Caco-2 (cell line): ENCODE measurements at regions not wholly inside any gene's neighbourhood (a gene's known extent, or its start where the extent isn't known, plus 50 kb on each side); places are given as distances from the start of the nearest gene placed in this dataset.

Source experiments
- BruUV-seq: library from RNA; stranded (reverse); fragments of 400-500 nt; replicated peaks from 2 replicates; lab custom pipeline; 2021; lab: Mats Ljungman, UMichigan
- CTCF ChIA-PET: fragments of 300-600 bp; sonication (Branson Sonifier 250); formaldehyde crosslinking; loops from one replicate; lab custom pipeline; 2022; ENCODE audit warnings: antibody characterized with exemption; lab: Charles Lee
- POLR2A ChIA-PET: fragments of 300-600 bp; sonication (Branson Sonifier 250); formaldehyde crosslinking; loops from one replicate; lab custom pipeline; 2022; ENCODE audit warnings: antibody characterized with exemption; lab: Charles Lee
- DNase-seq, 2 experiments: peaks; one replicate each; pipeline versions ENCODE4 v3.0.0 to v3.0.0-alpha.2; 2020 to 2022
- H3K27me3 ChIP-seq: replicated peaks from 2 replicates; pipeline ENCODE4 v1.6.0; 2011; ENCODE audit warnings: low read length; ENCODE audit not compliant: control insufficient read depth, insufficient read depth
- H3K36me3 ChIP-seq: 2 replicates; pipeline ENCODE4 v1.5.1; 2011; ENCODE audit warnings: low read length; ENCODE audit not compliant: control insufficient read depth, insufficient read depth
- H3K4me1 ChIP-seq: fragments of 250-450 bp; sonication (Bioruptor Pico); 2 replicates; pipeline ENCODE4 v1.5.1; 2020; ENCODE audit warnings: mild to moderate bottlenecking
- H3K4me3 ChIP-seq: 2 replicates; pipeline ENCODE4 v1.5.1; 2011; ENCODE audit warnings: low read depth, mild to moderate bottlenecking, control low read depth, low read length
- H3K9me3 ChIP-seq: fragments of 250-450 bp; sonication (Bioruptor Pico); 2 replicates; pipeline ENCODE4 v1.5.1; 2020; ENCODE audit warnings: mild to moderate bottlenecking, moderate library complexity
- H3K27ac Mint-ChIP-seq: one replicate; pipeline ENCODE4 v1.8.0; 2022; ENCODE audit warnings: mixed read lengths; ENCODE audit not compliant: unreplicated experiment
- H3K27me3 Mint-ChIP-seq: one replicate; pipeline ENCODE4 v1.8.0; 2022; ENCODE audit warnings: mixed read lengths; ENCODE audit not compliant: insufficient read depth, unreplicated experiment
- H3K36me3 Mint-ChIP-seq: one replicate; pipeline ENCODE4 v1.8.0; 2022; ENCODE audit warnings: mild to moderate bottlenecking, mixed read lengths; ENCODE audit not compliant: insufficient read depth, unreplicated experiment
- H3K4me1 Mint-ChIP-seq: one replicate; pipeline ENCODE4 v1.8.0; 2022; ENCODE audit warnings: low read depth, mixed read lengths; ENCODE audit not compliant: unreplicated experiment
- H3K4me3 Mint-ChIP-seq: one replicate; pipeline ENCODE4 v1.8.0; 2022; ENCODE audit warnings: mild to moderate bottlenecking, moderate library complexity, mixed read lengths; ENCODE audit not compliant: unreplicated experiment
- H3K9me3 Mint-ChIP-seq: one replicate; pipeline ENCODE4 v1.8.0; 2022; ENCODE audit warnings: mixed read lengths; ENCODE audit not compliant: unreplicated experiment
- CTCF ChIP-seq, 2 experiments: fragments of 200-600 bp in 1 of 2; IDR thresholded peaks; 1 replicate in 1 of 2; 2 replicates in 1 of 2; pipeline versions ENCODE4 v1.5.1 to v1.8.0; 2011 to 2022; ENCODE audit warnings: antibody characterized with exemption in 1 of 2, control low read depth in 1 of 2, inconsistent platforms in 1 of 2, low read depth in 1 of 2, low read length in 1 of 2, mild to moderate bottlenecking in 1 of 2, moderate library complexity in 1 of 2; ENCODE audit not compliant: insufficient read depth in 1 of 2, severe bottlenecking in 1 of 2, unreplicated experiment in 1 of 2
- intact Hi-C: fragments of 100-400 bp; cut with micrococcal nuclease; formaldehyde crosslinking; loops from one replicate; pipeline ENCODE4 v1.10.0; 2022; ENCODE audit not compliant: unreplicated experiment

- Mint-ChIP-seq H3K4me1 (peaks cover 10% of the 10 kb centered on the region), H3K4me3 (no peak overlapping the region), H3K27ac (no peak overlapping the region), H3K36me3 (no peaks in the 10 kb centered on the region), H3K27me3 (no peaks in the 10 kb centered on the region), H3K9me3 (no peaks in the 10 kb centered on the region)
- BruUV-seq = no TSS peak
- intact Hi-C loops = no loop called here
- TF ChIP-seq CTCF (IDR thresholded peaks at IDR 0.05; ENCODE audit: insufficient read depth in 1 of 2, low read depth in 1 of 2, low read length in 1 of 2, severe bottlenecking in 1 of 2, unreplicated experiment in 1 of 2) = no peak
- H3K4me3 ChIP-seq = no peak overlapping the region
- H3K4me1 ChIP-seq = peaks cover 5% of the 10 kb centered on the region; the same call in 1 of the 2 replicates
- ChIA-PET POLR2A (no interaction called here), CTCF (no interaction called here)
- DNase-seq = no peak
- H3K36me3 ChIP-seq = no peaks in the 10 kb centered on the region
- H3K27me3 ChIP-seq = no peaks in the 10 kb centered on the region
- H3K9me3 ChIP-seq = no peaks in the 10 kb centered on the region
Observed at GRCh38 chr9:87389936-87390335, 107.7 kb upstream of the DAPK1 start.

GRCh38 chr9:87390361-87390760 lies 107.3 kb upstream of the DAPK1 start:
- no peak for TF ChIP-seq CTCF (IDR thresholded peaks at IDR 0.05; ENCODE audit: insufficient read depth in 1 of 2, low read depth in 1 of 2, low read length in 1 of 2, severe bottlenecking in 1 of 2, unreplicated experiment in 1 of 2)
- Mint-ChIP-seq H3K27ac (no peak overlapping the region), H3K27me3 (no peaks in the 10 kb centered on the region), H3K9me3 (no peaks in the 10 kb centered on the region), H3K36me3 (no peaks in the 10 kb centered on the region), H3K4me1 (peaks cover 10% of the 10 kb centered on the region), H3K4me3 (no peak overlapping the region)
- no TSS peak for BruUV-seq
- ChIA-PET POLR2A (no interaction called here), CTCF (no interaction called here)
- H3K4me1 ChIP-seq = peaks cover 8% of the 10 kb centered on the region
- intact Hi-C loops = no loop called here
- H3K27me3 ChIP-seq = no peaks in the 10 kb centered on the region
- no peak overlapping the region for H3K4me3 ChIP-seq
- DNase-seq = no peak
- no peaks in the 10 kb centered on the region for H3K9me3 ChIP-seq
- no peaks in the 10 kb centered on the region for H3K36me3 ChIP-seq

- no TSS peak for BruUV-seq
- H3K27me3 ChIP-seq = no peaks in the 10 kb centered on the region
- Mint-ChIP-seq H3K4me3 (no peak overlapping the region), H3K36me3 (no peaks in the 10 kb centered on the region), H3K27me3 (no peaks in the 10 kb centered on the region), H3K4me1 (peaks cover 8% of the 10 kb centered on the region), H3K27ac (no peak overlapping the region), H3K9me3 (no peaks in the 10 kb centered on the region)
- ChIA-PET POLR2A (no interaction called here), CTCF (no interaction called here)
- peaks cover 17% of the 10 kb centered on the region for H3K4me1 ChIP-seq
- H3K36me3 ChIP-seq = no peaks in the 10 kb centered on the region
- DNase-seq = no peak
- TF ChIP-seq CTCF (IDR thresholded peaks at IDR 0.05; ENCODE audit: insufficient read depth in 1 of 2, low read depth in 1 of 2, low read length in 1 of 2, severe bottlenecking in 1 of 2, unreplicated experiment in 1 of 2) = no peak
- no peaks in the 10 kb centered on the region for H3K9me3 ChIP-seq
- intact Hi-C loops = no loop called here
- H3K4me3 ChIP-seq = no peak overlapping the region
Observed at GRCh38 chr9:87392086-87392485, 105.6 kb upstream of the DAPK1 start.
